GM18499 (cell line): ENCODE measurements at regions not wholly inside any gene's neighbourhood (a gene's known extent, or its start where the extent isn't known, plus 50 kb on each side); places are given as distances from the start of the nearest gene placed in this dataset.
"Not testable (repeated sequence)": the region's sequence is repeated elsewhere in the genome, so short reads cannot be mapped to it uniquely, and the experiment has no call there.

ENCODE experiments used
- ATAC-seq: cut with Tn5 transposase; IDR thresholded peaks from one replicate; pipeline ENCODE4 v1.9.1; 2021; ENCODE audit warnings: moderate number of reproducible peaks; ENCODE audit not compliant: insufficient read depth, unreplicated experiment

DNA sequence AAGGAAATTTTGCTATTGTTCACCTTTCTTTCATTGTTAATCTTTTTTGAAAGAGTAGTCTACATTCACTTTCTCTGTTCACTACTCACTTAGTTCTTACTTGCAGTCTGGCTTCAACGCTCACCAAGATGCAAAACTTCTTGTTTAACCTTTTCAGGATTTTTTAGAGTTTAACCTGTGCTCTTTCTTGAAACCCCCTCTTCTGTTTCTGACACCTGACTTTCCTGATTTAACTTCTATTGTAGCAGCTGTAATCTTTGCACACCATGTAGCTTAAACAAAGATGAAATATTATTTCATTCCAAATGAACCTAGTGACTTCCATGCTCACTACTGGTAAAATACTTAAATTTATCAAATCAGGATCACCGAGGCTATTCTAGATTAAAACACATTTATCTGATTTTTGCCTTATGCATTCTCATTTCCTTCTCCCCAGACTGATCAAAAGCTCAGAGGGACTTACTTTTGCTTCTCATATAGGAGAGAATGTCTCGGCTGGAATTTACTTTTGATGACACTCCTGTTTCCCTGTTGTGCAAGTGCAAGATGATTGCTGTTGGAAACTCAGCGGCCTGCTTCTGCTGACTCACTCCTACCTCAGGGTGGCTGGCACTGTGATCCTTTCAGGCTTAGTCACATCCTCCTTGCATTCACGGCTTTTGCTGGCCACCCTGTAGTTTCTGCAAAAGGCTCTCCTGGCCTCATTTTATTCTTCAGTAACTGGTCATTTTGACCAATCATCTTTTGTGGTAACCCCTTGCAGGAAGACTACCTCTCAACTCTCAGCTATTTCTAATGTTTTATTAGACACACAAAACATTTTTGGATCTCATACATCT is 109.3 kb upstream of the IFNE start:
- ATAC-seq, result no peak

- no peak for ATAC-seq
Observed at GRCh38 chr9:21592063-21592338, 109.9 kb upstream of the IFNE start.

DNA sequence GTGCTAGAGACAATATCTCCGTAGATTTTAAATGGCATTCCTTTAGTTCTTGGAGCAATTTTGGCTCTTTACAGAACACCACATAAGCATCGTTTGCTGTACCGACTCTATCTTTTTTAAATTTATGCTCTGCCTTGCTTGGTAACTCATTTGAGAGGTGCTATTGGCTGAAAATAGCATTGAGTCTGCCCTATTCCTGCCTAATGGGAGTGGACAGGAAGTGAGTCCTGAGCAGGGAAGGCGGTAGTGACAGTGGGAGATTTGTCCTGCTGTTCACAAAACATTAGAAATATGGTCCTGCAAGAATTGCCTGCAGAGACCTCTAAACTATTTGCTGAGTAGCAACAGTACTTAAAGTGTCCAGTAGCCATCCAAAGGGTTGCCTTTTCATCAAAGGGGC is 115.2 kb upstream of the IFNE start:
- no peak for ATAC-seq

DNA sequence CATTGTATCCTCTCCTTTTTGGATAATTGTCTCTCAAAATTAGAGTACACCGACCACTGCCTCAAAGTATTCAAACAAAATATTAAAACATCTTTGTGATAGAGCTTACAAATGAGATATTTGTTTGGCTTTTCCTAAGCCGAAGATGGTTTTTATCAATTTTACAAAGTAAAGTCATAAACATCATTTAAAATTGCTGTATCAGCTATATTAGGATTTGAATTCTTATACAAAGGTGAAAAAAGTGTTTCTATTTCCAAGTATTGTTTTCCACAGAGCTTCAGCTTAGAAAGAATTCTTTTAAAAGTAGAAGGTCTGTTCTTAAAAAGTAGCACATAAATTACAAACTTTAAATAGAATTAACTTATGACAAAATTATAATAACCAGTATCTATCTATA is 116.6 kb upstream of the IFNE start:
- ATAC-seq, result no peak

GRCh38 chr9:21605489-21605931 is 123.4 kb upstream of the IFNE start:
- ATAC-seq, result no peak

GRCh38 chr9:21607576-21607975 is 125.5 kb upstream of the IFNE start:
- no peak for ATAC-seq

DNA sequence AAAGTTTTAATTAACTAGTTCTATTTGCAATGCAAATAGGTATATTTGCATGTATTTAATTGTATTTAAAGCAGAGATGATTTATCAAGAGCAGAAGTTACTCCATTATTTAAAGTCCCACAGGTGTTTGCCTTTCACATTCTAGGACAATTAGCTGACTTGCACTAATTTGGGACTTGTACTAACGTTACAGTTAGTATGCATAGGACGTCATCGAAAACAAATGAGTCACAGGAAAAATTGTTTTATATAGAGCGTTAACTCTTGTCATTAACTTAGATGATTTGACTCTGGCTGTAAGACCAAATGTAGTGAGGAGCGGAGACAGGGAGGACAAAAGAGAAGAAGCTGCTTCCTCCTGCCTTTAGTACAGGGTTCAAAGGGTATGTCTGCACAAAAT is 126.1 kb upstream of the IFNE start:
- ATAC-seq, result no peak

- no peak for ATAC-seq
Observed at GRCh38 chr9:21609506-21609905, 127.4 kb upstream of the IFNE start.

DNA sequence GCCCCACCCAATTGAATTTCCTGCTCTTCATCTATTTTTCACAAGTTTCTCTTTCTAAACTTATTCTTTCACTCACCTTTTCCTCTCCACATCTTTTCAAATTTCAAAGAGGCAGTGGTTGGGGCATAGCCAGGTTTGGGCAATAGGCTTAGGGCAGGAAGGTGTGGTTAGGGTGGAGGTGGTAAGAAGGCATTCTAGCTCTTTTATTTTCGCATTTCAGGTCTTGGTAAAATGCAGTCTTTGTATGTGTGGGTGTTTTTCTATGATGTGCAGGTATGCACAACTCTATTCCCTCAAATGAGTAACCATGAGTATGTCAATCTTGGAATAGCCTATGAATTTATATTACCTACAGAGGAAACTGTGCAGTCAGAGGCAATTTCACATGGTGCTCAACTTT is 129.8 kb upstream of the IFNE start:
- no peak for ATAC-seq

- ATAC-seq, result no peak
Observed at GRCh38 chr9:21615018-21615417, 132.9 kb upstream of the IFNE start.

DNA sequence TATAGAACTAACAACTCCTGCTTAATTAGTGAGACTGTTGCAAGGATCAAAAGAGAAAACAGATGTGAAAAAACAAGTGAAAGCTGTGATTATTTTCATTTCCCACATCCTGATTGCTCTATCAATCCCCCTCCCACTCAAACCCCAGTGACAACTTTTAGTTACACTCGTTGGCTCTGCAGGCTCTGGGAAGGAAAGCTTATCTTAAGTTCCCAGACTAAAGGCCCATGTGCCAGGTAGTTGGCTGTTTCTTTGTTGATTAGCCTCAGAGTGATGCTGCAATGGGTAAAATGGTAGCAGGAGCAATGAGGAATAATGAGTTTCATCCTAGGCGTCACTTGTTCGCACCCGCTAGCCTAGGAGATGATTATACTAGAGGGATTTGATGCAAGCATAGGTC is 133.3 kb upstream of the IFNE start:
- ATAC-seq, result no peak

- no peak for ATAC-seq
Observed at GRCh38 chr9:21616082-21616778, 134.1 kb upstream of the IFNE start.

DNA sequence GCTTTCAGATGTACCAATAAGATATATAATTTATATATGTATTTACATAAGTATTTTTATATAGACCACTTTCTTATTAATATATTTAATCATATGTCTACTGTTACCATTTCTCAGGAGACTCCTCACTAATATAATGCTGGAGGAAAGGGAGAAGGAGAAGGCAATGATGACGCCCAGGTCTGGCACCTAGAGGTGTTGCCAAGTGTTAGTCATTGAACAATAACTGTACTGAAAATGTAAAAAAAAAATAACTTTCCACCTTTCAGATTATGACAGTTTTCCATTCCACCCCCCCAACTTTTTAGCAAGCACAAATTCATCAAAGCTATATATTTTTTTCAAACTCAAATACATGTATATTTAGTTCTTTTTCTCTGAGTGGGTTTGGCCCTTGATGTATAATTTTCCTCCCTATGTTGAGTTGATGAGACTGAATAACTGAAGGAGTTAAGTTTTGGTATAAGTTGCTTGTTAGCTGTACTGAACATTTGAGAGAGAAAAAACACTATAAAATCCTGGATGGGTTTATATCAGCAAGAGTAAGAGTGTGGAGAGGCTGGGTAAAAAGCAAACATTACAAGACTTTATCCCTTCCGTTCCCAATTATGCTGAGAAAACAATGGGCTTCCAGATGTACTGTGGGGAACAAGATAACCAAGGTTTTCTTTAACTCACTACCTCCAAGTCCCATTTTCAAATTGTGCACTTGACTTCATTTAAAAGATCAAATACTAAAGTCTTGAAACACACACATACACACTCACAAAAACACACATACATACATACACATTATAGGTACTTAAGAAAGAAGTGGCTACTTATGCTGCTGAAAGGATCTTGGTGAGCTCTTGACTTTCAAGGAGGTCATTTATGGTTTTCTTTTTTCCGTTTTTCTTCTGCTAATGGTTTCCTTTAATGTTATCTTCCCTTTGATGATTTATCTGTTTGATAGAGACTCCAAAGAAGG is 142.8 kb upstream of the IFNE start:
- ATAC-seq, result no peak

DNA sequence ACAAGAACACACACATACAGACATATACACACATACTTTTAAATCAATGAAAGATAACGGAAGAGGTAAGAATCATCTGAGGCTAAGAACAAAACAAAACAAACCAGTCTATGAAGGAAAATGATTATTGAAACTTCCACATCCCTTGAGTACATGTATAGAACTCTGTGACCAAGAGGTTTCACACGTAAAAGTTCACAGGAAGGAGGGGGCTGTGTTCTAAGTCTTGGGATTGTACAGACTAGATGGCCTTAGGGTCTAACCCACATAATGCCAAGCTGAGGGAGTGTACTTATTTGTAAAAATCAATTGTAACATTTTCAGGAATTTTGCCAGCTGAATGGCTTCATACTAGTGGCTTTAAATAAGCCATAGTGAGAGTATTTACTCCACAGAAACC is 144.4 kb upstream of the IFNE start:
- ATAC-seq, result no peak

DNA sequence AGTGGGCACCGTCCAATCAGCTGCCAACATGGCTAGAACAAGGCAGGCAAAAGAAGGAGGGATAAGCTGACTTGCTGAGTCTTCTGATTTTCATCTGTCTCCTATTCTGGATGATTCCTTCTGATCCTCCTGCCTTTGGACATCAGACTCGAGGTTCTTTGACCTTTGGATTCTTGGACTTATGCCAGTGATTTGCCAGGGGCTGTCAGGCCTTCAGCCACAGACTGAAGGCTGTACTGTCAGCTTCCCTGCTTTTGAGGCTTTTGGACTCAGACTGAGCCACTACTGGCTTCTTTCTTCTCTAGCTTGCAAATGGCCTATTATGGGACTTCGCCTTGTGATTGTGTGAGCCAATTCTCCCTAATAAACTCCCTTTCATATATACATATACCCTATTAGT is 146.8 kb upstream of the IFNE start:
- not testable (repeated sequence) for ATAC-seq

GRCh38 chr9:21634951-21635350 is 152.8 kb upstream of the IFNE start:
- no peak for ATAC-seq

DNA sequence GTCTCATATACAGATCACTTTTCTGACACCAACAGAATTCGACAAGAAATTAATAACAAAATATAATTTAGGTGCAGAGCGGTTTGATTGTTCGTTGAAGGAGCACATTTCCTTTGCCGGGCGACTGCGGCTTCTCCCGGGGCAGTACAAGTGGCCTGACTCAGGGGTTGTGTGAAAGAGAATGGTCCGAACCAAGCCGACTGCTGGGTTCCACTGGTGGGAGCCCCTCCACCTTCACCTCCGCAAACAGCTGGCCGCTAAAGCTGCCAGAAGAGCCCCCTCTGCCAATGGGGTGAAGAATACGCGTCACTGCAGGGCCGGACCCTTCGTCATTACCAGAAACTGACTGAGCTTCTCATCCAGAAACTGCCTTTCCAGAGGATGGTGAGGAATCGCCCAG is 156.0 kb upstream of the IFNE start:
- no peak for ATAC-seq

DNA sequence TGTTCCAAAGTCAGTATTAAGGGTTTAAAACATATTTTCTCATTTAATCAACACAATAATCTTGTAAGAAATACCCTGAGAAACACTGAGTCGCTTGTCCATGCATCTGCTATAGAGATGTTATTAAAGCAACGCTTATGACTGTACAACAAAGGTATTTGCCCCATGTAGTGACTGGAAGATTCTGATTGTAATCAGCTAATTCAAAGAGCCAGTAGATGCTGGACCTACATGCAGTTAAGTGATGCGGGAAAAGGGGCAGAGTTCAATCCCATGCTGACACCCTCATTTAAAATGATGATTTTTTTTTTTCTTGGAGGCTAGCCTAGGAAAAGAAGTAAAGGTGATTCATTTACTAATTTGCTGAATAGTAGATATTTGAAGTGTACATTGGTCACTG is 149.3 kb upstream of the MTAP start:
- ATAC-seq, result no peak

DNA sequence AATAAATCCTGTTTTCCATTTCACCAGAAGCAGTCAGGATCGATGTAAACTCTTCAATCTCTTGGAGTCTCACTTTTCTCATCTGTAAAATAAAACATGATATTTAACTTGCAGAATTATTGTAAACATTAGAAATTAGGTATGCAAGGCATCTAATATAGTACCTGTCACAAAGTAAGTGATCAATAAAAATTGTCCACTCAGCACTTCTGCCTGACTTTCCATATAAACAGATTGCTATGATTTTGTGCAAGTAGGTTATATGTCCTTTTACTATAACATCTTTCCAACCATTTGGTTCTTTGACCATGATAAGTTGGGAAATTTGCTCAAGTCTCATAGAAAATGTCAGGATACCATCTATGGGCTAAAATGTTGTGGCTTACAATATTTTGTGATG is 148.8 kb upstream of the MTAP start:
- no peak for ATAC-seq

DNA sequence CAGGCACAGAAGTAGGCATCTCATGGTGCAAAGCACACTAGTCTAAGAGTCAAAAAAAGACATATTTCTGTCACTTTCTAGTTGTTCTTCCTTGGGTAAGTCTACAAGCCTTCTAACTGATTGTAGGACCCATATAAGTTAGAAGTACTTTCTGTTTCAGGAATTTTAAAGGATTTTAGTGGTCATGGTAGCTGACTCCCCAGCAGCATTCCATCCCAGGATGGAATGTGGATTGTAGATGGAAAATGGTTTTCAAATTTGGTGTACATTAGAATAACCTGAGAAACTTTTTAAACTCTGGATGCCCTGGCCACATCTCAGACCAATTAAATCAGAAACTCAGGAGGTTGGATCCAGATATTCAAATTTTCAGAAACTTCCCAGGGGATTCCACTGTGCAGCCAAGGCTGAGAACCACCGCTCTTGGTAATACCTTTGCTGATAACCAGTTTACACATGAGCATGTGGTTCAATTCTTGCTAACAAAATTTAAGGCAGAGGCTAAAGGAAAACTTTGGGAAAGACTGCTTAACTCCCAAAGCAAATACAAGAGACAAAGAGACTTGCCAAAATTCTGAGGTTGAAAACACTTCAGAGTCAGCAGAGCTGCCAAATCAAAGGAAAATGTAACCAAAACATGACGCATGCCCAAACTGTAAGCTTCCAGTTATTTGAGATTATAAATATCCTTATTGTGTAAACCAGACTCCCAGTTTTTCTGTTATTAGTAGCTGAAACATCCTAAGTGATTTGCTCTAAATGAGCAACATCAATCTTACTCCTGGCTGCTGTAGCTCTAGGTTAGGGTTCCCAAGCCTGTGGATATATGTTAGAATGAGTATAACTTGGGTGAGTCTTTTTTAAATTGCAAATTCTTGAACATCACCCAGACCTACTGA is 145.4 kb upstream of the MTAP start:
- ATAC-seq, result no peak
